ENCODE measurements at regions not wholly inside any gene's neighbourhood (a gene's known extent, or its start where the extent isn't known, plus 50 kb on each side); places are given as distances from the start of the nearest gene placed in this dataset.

GRCh38 chr4:183789657-183790056 lies 115.5 kb upstream of the STOX2 start:
- H3K9me3 ChIP-seq (ENCODE audit: insufficient read depth, low read depth, low read length) = peaks cover 4% of the 10 kb centered on the region
- no peaks in the 10 kb centered on the region for H3K36me3 ChIP-seq (ENCODE audit: insufficient read depth, low read length)
- no peaks in the 10 kb centered on the region for H3K36me3 Mint-ChIP-seq (ENCODE audit: low read depth, unreplicated experiment)
- H2AFZ ChIP-seq (ENCODE audit: low read depth, low read length) = no peak overlapping the region
- TF ChIP-seq EZH2 (IDR thresholded peaks at IDR 0.05; ENCODE audit: insufficient read depth, low read length) (no peak), CTCF (IDR thresholded peaks at IDR 0.05; ENCODE audit: insufficient read depth, low read depth, low read length) (no peak)
- peaks cover 19% of the 10 kb centered on the region for H3K9me3 Mint-ChIP-seq (ENCODE audit: unreplicated experiment)
- H3K27me3 ChIP-seq (ENCODE audit: insufficient read depth, low read length) = no peaks in the 10 kb centered on the region
- DNase-seq (ENCODE audit: low read depth) (no peak), FAIRE-seq (no peak)
- H3K27ac ChIP-seq (ENCODE audit: low read depth, low read length) = no peak overlapping the region
- H3K4me3 Mint-ChIP-seq (ENCODE audit: unreplicated experiment) = no peak overlapping the region
- H3K9ac ChIP-seq (ENCODE audit: low read length) = no peak overlapping the region
- H3K4me1 Mint-ChIP-seq (ENCODE audit: low read depth, unreplicated experiment) = no peaks in the 10 kb centered on the region
- H3K27ac Mint-ChIP-seq (ENCODE audit: unreplicated experiment) = no peak overlapping the region
- H3K4me1 ChIP-seq (ENCODE audit: insufficient read depth, low read length) = no peaks in the 10 kb centered on the region
- no peak overlapping the region for H3K4me2 ChIP-seq (ENCODE audit: low read length)
- no peaks in the 10 kb centered on the region for H4K20me1 ChIP-seq (ENCODE audit: insufficient read depth, low read length)
- H3K4me3 ChIP-seq (ENCODE audit: insufficient read depth, low read depth, low read length) = no peak overlapping the region
- H3K27me3 Mint-ChIP-seq (ENCODE audit: low read depth, unreplicated experiment) = no peaks in the 10 kb centered on the region
- no peaks in the 10 kb centered on the region for H3K79me2 ChIP-seq (ENCODE audit: insufficient read depth, low read length)

GRCh38 chr4:183790661-183791060 lies 114.4 kb upstream of the STOX2 start:
- Histone ChIP-seq H3K27me3 (ENCODE audit: insufficient read depth, low read length) (no peaks in the 10 kb centered on the region), H3K4me3 (ENCODE audit: insufficient read depth, low read depth, low read length) (no peak overlapping the region), H3K4me2 (ENCODE audit: low read length) (no peak overlapping the region), H3K36me3 (ENCODE audit: insufficient read depth, low read length) (no peaks in the 10 kb centered on the region), H3K9me3 (ENCODE audit: insufficient read depth, low read depth, low read length) (peaks cover 7% of the 10 kb centered on the region), H3K9ac (ENCODE audit: low read length) (no peak overlapping the region), H3K4me1 (ENCODE audit: insufficient read depth, low read length) (no peaks in the 10 kb centered on the region), H3K79me2 (ENCODE audit: insufficient read depth, low read length) (no peaks in the 10 kb centered on the region), H2AFZ (ENCODE audit: low read depth, low read length) (no peak overlapping the region), H3K27ac (ENCODE audit: low read depth, low read length) (no peak overlapping the region), H4K20me1 (ENCODE audit: insufficient read depth, low read length) (no peaks in the 10 kb centered on the region)
- no peak for TF ChIP-seq CTCF (IDR thresholded peaks at IDR 0.05; ENCODE audit: insufficient read depth, low read depth, low read length)
- no peak for TF ChIP-seq EZH2 (IDR thresholded peaks at IDR 0.05; ENCODE audit: insufficient read depth, low read length)
- Mint-ChIP-seq H3K9me3 (ENCODE audit: unreplicated experiment) (peaks cover 19% of the 10 kb centered on the region), H3K4me3 (ENCODE audit: unreplicated experiment) (no peak overlapping the region), H3K27ac (ENCODE audit: unreplicated experiment) (no peak overlapping the region), H3K27me3 (ENCODE audit: low read depth, unreplicated experiment) (no peaks in the 10 kb centered on the region), H3K4me1 (ENCODE audit: low read depth, unreplicated experiment) (no peaks in the 10 kb centered on the region), H3K36me3 (ENCODE audit: low read depth, unreplicated experiment) (no peaks in the 10 kb centered on the region)
- FAIRE-seq = no peak
- DNase-seq (ENCODE audit: low read depth) = no peak

GRCh38 chr4:183797011-183797444 lies 108.1 kb upstream of the STOX2 start:
- Mint-ChIP-seq H3K27ac (ENCODE audit: unreplicated experiment) (no peak overlapping the region), H3K27me3 (ENCODE audit: low read depth, unreplicated experiment) (peaks cover 44% of the 10 kb centered on the region), H3K4me3 (ENCODE audit: unreplicated experiment) (peak overlapping the region; percentile 66), H3K4me1 (ENCODE audit: low read depth, unreplicated experiment) (no peaks in the 10 kb centered on the region), H3K9me3 (ENCODE audit: unreplicated experiment) (peaks cover 3% of the 10 kb centered on the region), H3K36me3 (ENCODE audit: low read depth, unreplicated experiment) (no peaks in the 10 kb centered on the region)
- H4K20me1 ChIP-seq (ENCODE audit: insufficient read depth, low read length) = no peaks in the 10 kb centered on the region
- FAIRE-seq (no peak), DNase-seq (ENCODE audit: low read depth) (no peak)
- TF ChIP-seq EZH2 (IDR thresholded peaks at IDR 0.05; ENCODE audit: insufficient read depth, low read length) (no peak), CTCF (IDR thresholded peaks at IDR 0.05; ENCODE audit: insufficient read depth, low read depth, low read length) (no peak)
- peak overlapping the region; percentile 82 for H3K4me2 ChIP-seq (ENCODE audit: low read length)
- H3K9me3 ChIP-seq (ENCODE audit: insufficient read depth, low read depth, low read length) = peaks cover 7% of the 10 kb centered on the region
- peaks cover 32% of the 10 kb centered on the region for H3K27me3 ChIP-seq (ENCODE audit: insufficient read depth, low read length)
- no peak overlapping the region for H3K9ac ChIP-seq (ENCODE audit: low read length)
- H3K4me3 ChIP-seq (ENCODE audit: insufficient read depth, low read depth, low read length) = peak overlapping the region; percentile 44
- no peak overlapping the region for H3K27ac ChIP-seq (ENCODE audit: low read depth, low read length)
- H3K4me1 ChIP-seq (ENCODE audit: insufficient read depth, low read length) = peaks cover 5% of the 10 kb centered on the region
- no peaks in the 10 kb centered on the region for H3K36me3 ChIP-seq (ENCODE audit: insufficient read depth, low read length)
- no peaks in the 10 kb centered on the region for H3K79me2 ChIP-seq (ENCODE audit: insufficient read depth, low read length)
- H2AFZ ChIP-seq (ENCODE audit: low read depth, low read length) = peak overlapping the region; percentile 77
